ENCODE measurements at regions not wholly inside any gene's neighbourhood (a gene's known extent, or its start where the extent isn't known, plus 50 kb on each side); places are given as distances from the start of the nearest gene placed in this dataset.

GRCh38 chr1:221035662-221036153 is 156.5 kb downstream of the HLX start:
- no peak for TF ChIP-seq CTCF (IDR thresholded peaks at IDR 0.05)
- TF ChIP-seq ELF1 (IDR thresholded peaks at IDR 0.05), result no peak
- TF ChIP-seq EZH2phosphoT487 (IDR thresholded peaks at IDR 0.05; ENCODE audit: borderline replicate concordance, low read depth), result no peak
- TF ChIP-seq POLR2AphosphoS5 (IDR thresholded peaks at IDR 0.05; ENCODE audit: low read depth, low read length), result no peak
- peak in 1 of 2 experiments; percentile 41; a peak in 1 of 4 replicates for TF ChIP-seq EP300 (IDR thresholded peaks at IDR 0.05; ENCODE audit: borderline replicate concordance in 1 of 2, low read depth in 1 of 2, low read length in 1 of 2)
- TF ChIP-seq GABPA (IDR thresholded peaks at IDR 0.05; ENCODE audit: low read depth), result no peak
- no peak for TF ChIP-seq MAX (IDR thresholded peaks at IDR 0.05; ENCODE audit: low read depth)
- peak; percentile 65 for TF ChIP-seq FOSL2 (IDR thresholded peaks at IDR 0.05; ENCODE audit: borderline replicate concordance, low read depth)
- no peak for TF ChIP-seq FOXJ3 (CRISPR knock-in tag; IDR thresholded peaks at IDR 0.05)
- TF ChIP-seq, protein P1, sequence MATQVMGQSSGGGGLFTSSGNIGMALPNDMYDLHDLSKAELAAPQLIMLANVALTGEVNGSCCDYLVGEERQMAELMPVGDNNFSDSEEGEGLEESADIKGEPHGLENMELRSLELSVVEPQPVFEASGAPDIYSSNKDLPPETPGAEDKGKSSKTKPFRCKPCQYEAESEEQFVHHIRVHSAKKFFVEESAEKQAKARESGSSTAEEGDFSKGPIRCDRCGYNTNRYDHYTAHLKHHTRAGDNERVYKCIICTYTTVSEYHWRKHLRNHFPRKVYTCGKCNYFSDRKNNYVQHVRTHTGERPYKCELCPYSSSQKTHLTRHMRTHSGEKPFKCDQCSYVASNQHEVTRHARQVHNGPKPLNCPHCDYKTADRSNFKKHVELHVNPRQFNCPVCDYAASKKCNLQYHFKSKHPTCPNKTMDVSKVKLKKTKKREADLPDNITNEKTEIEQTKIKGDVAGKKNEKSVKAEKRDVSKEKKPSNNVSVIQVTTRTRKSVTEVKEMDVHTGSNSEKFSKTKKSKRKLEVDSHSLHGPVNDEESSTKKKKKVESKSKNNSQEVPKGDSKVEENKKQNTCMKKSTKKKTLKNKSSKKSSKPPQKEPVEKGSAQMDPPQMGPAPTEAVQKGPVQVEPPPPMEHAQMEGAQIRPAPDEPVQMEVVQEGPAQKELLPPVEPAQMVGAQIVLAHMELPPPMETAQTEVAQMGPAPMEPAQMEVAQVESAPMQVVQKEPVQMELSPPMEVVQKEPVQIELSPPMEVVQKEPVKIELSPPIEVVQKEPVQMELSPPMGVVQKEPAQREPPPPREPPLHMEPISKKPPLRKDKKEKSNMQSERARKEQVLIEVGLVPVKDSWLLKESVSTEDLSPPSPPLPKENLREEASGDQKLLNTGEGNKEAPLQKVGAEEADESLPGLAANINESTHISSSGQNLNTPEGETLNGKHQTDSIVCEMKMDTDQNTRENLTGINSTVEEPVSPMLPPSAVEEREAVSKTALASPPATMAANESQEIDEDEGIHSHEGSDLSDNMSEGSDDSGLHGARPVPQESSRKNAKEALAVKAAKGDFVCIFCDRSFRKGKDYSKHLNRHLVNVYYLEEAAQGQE (IDR thresholded peaks at IDR 0.05; ENCODE audit: low read depth, low read length), result no peak
- TF ChIP-seq RXRA (IDR thresholded peaks at IDR 0.05; ENCODE audit: borderline replicate concordance, low read depth), result no peak
- no peak for TF ChIP-seq RCOR1 (IDR thresholded peaks at IDR 0.05; ENCODE audit: low read length)
